HG03565 (cell line): ENCODE measurements at regions not wholly inside any gene's neighbourhood (a gene's known extent, or its start where the extent isn't known, plus 50 kb on each side); places are given as distances from the start of the nearest gene placed in this dataset.
"Not testable (repeated sequence)": the region's sequence is repeated elsewhere in the genome, so short reads cannot be mapped to it uniquely, and the experiment has no call there.

Experiments used
- ATAC-seq: cut with Tn5 transposase; IDR thresholded peaks from one replicate; pipeline ENCODE4 v1.9.1; 2021; ENCODE audit warnings: mild to moderate bottlenecking, moderate library complexity; ENCODE audit not compliant: unreplicated experiment

DNA sequence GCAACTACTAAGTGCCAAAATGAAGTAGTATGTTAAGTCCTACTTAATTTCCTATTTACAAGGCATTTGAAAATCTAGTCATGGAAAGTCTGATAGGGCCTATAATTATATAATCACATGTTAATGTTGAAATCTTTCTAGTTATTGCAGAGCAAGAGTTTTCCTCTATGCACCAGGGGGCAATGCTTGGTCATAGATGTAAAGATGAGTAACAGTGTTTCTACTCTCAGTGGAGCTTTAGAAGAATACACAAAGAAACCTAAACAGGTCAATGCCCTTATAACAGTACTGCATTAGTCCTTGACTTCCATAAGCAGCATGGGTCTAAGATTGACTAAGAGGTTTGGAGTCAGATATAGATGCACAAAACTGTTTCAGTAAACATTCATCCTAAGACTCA, 218.7 kb downstream of the KCTD12 start:
- ATAC-seq, result peak; percentile 65

DNA sequence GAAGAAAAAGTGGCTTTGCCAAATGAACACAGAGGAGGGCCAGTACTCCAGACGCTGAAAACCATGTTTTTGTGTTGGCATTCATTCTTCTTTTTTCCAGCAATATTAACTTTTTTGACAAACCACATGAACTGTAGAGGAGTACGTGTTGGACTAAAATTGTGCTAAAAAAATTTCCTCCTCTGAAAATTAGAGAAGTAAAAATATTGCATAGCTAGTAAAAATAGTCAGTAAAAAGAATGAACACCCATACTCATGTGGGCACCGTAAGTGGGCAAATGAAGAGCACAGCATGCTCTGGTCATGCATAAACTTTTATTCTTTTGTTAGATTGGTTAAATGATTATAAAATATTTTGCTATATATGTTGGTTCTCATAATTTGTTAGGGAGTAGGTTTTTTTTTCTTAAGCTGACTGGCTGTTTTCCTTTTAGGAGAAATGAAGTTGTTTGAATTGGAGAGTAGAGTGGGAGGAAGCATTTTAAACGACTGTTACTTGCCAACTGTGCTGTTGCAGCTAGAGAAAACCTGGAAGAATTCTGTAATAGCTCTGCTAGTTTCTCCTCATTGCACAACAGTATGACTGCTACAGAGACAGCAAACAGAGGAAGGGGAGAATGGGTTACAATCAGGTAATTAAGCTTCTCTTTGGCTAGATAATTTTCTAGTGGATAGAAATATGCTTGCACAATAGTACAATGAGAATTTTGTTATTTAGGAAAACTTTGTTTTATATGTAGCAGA, 222.4 kb downstream of the KCTD12 start:
- ATAC-seq, result no peak

DNA sequence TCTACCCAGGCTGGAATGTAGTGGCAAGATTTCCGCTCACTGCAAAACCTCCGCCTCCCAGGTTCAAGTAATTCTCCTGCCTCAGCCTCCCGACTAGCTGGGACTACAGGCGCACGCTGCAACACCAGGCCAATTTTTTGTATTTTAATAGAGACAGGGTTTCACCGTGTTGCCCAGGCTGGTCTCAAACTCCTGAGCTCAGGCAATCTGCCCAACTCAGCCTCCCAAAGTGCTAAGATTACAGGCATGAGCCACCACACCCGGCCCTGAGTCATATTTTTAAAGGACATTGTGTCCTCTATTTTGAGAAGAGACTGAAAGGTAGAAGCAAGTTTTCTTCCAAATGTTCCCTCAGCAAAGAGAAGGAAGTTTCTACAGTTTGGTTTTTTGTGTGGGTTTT, 227.1 kb downstream of the KCTD12 start:
- not testable (repeated sequence) for ATAC-seq

DNA sequence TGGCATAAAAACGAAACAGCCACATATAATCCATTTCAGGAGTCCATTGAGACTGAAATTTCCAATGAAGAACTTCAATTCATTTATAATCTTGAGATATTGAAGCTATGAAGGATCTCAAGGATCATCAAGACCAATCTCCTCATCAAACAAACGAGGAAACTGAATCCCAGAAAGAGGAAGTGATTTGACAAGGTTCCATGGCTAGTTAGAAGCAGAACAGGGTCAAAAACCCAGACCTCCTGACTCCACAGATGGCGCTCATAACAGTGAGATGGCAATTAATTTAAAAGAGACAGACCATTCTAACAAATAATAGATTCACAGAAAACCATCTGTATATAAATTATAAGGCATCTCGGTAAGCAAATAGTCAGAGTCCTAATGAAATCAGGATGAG, 229.7 kb downstream of the KCTD12 start:
- ATAC-seq, result no peak

DNA sequence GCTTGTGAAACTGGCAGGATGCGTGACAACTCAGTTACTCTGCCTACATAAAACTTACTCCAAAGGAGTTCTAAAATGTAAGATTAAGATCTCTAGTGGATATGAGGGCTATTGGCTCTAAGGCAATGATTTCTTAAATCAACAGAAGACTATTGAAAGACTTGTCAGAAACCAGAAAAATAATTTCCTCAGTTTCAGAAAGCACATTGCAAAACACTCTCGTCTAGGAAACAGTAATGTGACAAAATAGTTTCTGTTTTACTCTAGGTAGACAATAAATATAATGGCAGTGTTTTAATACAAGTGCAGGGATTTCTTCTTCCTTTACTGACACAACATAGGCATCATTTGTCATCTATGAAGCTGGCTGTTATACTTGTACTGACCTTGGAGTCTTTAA, 230.1 kb downstream of the KCTD12 start:
- no peak for ATAC-seq

DNA sequence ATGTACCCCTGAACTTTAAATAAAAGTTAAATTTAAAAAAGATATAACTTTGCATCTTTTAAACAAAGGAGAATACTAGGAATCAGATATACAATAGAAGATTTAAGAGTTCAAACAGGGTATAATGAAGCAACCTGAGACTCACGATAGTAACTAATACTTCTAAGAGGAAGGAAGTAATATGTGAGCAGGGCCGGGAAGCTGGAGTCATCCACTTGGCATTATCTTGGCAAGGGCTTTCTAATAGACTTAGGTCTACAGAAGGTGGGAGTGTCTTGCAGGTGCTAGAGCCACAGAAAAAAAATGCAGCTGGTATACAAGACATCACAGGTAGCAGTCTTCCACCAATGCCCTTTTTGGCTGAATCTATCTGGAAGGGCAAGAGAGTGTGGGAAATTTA, 231.9 kb downstream of the KCTD12 start:
- no peak for ATAC-seq

DNA sequence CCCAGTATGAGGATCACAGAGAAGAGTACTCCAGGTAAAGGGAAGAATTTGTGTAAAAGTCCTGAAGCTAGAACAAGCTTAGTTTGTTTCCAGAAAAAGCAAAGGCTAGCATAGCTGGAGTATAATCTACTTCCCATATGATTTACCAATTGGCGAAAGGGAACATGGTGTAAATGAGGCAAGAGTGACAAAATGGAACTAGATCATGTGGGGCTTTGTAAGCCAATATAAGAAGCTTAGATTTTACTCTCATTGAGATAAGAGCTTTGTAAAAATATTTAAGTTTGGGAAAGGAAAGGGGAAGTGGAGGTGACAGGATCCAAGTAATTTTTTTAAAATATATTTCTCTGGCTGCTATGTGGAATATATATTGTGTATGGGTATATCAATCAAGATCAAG, 234.9 kb downstream of the KCTD12 start:
- ATAC-seq, result no peak

DNA sequence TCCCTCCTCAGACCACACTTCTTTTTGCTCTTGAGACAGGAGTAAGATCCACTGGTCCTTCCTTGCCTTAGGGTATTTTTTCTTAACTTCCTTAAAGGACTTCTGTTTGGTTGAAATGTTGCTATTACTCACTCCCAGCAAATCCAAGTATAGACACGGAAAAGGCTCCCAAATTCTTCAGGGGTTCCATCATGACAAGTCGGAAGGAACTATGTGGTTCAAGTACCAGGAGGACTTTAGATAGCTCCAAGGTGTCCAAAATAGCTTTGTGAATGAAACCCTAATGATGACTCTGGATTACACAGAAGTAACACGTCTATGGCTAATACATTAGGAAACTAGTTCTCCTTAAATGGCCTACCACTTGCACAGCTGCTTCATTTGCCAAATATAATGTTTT, 238.7 kb downstream of the KCTD12 start:
- ATAC-seq, result no peak

DNA sequence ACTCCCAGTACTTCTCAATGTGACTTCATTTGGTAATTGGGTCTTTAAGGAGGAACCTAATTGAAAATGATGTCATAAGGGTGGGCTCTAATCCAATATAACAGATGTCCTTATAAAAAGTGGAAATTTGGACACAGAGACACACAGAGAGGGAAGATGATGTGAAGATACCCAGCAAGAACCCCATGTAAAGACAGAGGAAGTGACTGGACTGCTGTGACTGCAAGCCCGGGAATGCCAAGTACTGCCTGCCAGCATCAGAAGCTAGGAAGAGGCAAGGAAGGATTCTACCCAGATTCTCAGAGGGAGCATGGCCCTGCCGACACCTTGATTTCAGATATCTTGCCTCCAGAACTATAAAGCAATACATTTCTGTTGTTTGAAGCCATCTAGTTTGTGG, 239.3 kb downstream of the KCTD12 start:
- no peak for ATAC-seq

DNA sequence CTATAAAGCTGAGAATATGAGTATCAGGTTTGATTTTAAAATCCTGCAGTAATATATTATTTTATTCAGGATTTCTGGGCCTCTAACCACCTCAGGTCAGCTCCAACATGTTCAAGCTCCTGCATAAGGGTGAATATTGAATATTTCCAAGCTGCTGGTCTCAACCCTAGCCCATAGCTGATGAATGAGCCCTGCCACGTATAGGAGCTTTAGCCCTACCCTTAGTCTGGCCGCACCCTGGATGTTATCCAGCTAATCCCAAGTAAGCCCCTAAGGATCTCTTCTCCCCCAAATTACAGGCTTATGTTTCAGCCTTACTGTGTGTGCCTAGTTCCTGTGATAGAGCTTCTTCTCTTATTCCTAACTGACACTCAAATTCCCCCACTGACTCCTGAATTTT, 240.6 kb downstream of the KCTD12 start:
- no peak for ATAC-seq

DNA sequence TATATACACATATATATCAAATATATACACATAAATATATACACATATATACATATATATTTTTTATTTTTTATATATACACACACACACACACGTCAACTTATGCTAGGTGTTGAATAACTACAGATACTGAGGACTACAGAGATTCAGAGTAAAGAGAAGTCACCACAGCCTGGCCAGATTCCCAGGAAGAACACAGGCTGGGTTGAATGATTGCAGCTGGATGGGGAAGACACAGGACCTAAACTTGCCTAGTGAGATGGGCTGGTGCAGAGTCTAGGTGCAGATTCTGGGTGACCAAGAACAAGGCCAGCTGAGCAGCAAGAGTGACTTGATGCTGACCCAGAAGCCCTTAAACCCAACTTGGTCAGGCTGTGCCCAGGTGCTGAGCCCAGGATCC, 241.3 kb downstream of the KCTD12 start:
- ATAC-seq, result no peak

DNA sequence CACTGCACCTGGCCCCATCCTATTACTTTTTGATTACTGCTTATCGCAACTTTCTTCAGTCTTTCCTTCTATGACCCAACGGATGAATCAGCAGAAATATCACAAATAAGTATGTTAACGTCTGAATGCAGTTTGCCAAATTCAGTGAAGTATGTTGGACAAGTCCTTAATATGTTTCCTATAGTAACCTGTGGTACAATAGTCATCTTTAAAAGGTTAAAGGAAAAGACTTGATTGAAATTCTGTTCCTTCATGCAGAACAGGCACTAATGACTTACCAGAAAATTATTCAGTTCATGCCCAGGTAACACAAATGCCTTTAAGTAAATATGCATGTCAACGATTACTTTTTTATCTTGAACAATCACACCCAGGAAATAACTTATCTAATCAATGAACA, 242.6 kb downstream of the KCTD12 start:
- ATAC-seq, result no peak

DNA sequence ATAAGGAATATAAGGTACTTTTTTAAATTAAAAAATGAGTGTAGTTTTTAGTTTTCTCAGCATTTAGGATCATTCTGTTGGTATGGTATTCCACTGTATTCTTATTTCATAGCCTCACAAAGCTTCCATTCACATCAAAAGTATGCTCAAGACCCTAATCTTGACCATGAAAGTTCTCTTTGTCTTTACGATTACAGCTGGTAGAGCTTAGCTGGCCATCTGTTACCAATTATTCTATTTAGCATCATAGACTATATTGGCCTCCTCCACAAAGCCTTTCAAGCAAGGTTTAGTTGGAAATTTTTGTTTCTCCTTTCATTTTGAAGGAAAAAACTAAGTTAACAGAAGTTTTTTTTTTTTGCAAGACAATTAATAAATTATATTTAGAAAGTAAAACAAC, 245.1 kb downstream of the KCTD12 start:
- no peak for ATAC-seq

DNA sequence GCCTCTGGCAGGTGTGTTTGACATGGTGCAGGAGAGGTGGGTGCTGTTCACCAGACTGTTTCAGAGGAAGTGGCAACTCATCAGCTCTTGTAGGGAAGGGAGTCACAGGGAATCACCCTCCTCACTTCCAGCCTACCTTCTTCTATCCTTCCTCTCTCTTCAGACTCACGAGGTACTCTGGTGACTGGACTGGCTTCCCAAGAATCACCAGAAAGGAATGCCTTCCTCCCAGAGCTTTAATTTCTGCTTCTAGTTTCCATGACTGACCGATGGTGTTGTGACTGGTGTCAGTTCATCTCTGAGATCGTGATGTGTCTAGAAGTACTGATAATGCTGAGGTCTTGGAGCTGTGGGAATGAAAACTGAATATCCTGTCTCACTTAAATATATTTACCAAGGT, 247.3 kb downstream of the KCTD12 start:
- ATAC-seq, result no peak

DNA sequence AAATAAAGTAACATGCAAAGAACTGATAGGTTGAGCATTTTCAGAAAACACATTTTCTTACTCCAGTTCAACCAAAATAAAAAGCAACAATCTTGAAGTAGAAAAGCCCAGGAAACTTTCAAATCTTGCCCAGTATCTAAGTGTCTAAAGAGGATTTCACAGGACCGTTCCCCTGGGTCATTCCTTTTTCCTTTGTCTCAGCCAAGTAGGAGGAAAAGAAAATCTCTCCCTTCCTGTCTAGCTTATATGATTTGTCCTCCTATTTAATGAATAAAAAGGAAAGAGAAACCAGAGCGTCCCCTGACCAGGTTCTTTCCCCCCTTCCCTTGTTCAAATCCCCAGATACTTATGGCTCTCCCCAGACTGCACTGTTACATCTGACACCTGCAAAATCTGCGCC, 248.0 kb downstream of the KCTD12 start:
- no peak for ATAC-seq

DNA sequence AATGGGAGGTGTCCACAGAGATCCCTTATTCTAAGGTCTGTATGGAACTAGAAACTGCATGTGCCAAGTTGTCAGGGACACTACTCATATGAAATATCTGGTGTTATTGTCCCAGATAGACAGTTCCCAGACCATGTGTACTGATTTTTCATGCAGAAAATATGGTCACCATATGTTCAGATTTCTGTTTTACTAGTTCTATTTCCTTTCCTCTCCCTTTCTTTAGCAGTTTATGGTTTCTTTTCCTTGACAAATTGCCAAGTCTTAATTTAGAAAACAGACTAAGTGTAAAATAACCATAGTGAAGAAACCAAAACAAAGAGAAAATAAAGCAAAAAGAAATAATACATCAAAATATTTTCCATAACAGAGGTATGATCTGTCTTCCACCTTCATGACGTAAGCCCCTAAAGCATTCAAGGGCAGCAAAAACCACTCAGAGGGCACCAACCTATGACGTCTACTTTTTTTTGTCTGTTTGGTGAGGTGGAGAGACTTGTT, 248.5 kb downstream of the KCTD12 start:
- ATAC-seq, result no peak

DNA sequence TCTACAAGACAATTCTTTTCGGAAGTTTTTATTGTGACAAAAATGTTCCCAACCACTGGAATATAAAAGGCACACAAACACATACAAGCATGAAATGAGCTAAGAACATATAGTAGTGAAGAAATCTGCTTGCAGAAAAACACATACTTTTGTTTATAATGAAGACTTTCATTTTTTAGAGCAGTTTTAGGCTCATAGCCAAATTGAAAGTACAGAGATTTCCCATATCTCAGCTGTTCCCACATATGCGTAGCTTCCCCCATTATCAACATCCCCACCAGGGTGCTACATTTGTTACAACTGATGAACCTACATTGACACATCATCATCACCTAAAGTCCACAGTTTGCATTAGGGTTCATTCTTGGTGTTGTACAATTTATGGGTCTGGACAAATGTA, 249.4 kb downstream of the KCTD12 start:
- no peak for ATAC-seq

DNA sequence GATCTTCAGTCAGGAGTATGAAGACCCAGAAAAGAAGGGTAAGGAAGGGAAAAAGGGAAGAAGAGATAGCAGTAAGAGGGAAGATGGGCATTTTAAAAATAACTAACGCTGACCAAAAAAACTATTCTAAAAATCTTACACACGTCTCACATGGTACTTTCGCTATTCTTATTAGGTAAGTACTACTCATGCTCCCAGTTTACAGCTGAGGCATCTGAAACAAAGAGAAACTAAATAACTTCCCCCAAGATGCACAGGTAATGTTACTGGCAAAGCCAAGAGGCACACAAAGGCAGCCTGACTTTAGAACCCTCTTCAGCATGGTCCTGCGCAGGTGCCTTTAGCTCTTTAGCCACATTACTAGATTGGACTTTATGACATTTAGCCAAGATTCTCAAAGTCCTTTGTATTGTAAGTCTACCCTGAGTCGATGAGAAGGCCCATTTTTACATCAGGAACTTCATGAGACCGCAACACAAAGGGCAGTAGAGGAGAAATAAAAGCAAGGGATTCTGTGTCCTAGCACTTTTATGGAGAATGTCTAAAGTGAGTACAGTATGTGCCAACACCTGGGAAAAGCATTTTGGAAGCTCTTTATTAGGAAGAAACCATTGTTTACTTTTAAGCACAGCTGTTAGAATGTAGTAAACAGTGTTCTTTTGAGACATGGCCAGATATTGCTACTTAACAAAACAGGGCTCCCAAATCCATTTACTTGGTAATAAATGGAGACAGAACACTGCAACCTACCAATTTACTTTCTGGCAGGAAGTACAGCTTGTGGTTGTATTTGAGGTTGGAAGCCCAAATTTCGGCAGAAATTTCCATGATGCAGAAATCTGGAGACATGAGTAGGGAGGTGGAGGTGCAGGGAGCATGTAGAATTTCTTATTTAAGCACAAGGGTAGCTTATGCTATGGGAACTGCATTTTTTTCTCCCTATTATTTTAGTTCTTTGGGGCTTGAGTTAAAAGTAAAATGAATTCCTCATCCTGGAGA, 250.7 kb downstream of the KCTD12 start:
- ATAC-seq, result peak; percentile 48

DNA sequence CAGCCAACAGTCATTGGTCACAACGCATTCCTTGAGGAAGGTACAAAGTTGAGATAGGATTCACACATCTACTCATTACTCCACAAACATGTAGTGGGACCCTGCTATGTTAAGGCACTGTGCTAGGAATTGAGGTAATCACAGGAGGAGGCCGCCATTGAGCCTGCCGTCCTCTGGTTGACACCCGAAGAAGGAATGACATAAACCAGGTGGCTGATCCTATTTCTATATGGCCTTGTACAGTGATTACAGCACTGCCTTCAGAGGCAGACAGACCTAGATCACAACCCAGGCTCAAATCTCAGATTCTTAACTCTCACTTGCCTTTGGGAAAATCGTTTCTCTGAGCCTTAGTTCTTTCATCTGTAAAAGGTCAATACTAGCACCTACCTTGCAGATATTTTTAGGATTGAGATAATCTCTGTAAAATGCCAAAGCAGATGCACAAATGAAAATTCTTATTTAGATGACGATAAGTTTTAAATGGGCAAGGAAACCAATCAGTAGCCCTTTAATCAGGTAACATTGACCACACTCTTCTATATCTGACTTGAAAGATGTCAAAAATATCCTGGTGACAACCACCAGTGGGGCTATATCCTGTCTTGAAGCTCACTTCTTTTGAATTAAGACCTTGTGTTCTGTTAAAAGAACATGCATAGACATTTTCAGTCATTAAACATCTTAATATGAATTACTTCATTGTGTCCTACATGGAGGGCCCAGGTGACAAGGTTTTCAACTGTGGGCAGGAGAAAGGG, 251.6 kb downstream of the KCTD12 start:
- ATAC-seq, result peak; percentile 42

DNA sequence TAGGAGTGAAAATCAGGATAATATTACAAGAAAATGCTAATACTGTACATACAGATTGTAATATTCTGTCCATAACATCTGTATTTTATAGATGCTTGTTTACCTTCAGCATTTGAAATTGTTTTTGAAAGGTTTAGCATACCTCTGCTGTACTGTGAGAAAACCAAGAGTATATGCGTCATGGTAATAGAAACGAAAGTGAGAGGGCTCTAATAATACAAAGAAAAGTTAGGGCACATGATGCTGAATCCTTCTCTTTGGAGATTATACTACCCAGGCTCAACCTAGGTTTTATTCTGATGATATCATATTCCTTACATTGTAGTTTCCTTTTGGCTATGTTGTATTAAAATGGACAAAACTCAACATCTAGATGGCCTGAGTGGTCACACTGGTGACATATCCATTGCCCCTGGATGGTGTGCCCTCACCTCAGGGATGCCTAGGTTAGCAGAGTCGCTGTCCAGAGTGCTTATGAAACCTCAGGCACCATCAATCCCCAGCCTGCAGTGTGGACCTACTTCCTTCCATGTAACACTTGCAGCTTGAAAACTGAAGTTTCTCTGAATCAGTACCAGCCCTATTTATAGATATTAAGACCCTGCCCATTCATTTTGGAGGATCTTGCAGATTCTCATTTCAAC, 253.7 kb downstream of the KCTD12 start:
- no peak for ATAC-seq
